Uterus (tissue), 3 donors: ENCODE measurements at regions not wholly inside any gene's neighbourhood (a gene's known extent, or its start where the extent isn't known, plus 50 kb on each side); places are given as distances from the start of the nearest gene placed in this dataset.

Experiments
- DNase-seq, 2 donors: peaks; one replicate each; pipeline ENCODE4 v3.0.0-alpha.2; 2019 to 2020
- H3K27ac ChIP-seq, 2 donors: fragments of 200-600 bp; sonication (generic); 1 replicate in 1 of 2; 2 replicates in 1 of 2; pipeline ENCODE4 v1.5.1; 2016 to 2018
- H3K27me3 ChIP-seq, 2 donors: fragments of 200-600 bp; sonication (generic); one replicate each; pipeline ENCODE4 v1.5.1; 2018 to 2019; ENCODE audit warnings: control low read depth in 1 of 2
- H3K36me3 ChIP-seq, 2 donors: fragments of 200-600 bp; sonication (generic); one replicate each; pipeline ENCODE4 v1.5.1; 2019; ENCODE audit warnings: control low read depth in 1 of 2
- H3K4me1 ChIP-seq, 2 donors: fragments of 200-600 bp; sonication (generic); one replicate each; pipeline ENCODE4 v1.5.1; 2018 to 2019; ENCODE audit warnings: control low read depth in 1 of 2
- H3K4me3 ChIP-seq, 2 donors: fragments of 200-600 bp; sonication (generic); 1 replicate in 1 of 2; 2 replicates in 1 of 2; pipeline ENCODE4 v1.5.1; 2018 to 2019; ENCODE audit warnings: mild to moderate bottlenecking in 1 of 2
- H3K9me3 ChIP-seq, 2 donors: fragments of 200-600 bp; sonication (generic); one replicate each; pipeline ENCODE4 v1.5.1; 2019; ENCODE audit warnings: control low read depth in 1 of 2
- CTCF ChIP-seq, 4 experiments: fragments of 200-600 bp in 2 of 4; fragments of 450-650 bp in 2 of 4; sonication (generic) in 2 of 4; IDR thresholded peaks; one replicate each; pipeline ENCODE4 v1.5.1; 2016 to 2019; ENCODE audit warnings: antibody characterized with exemption in 4 of 4, mild to moderate bottlenecking in 2 of 4, moderate library complexity in 1 of 4
- POLR2A ChIP-seq, 2 donors: fragments of 450-650 bp; IDR thresholded peaks; one replicate each; pipeline ENCODE4 v1.6.1; 2016; ENCODE audit warnings: antibody characterized with exemption in 2 of 2, mild to moderate bottlenecking in 1 of 2, moderate library complexity in 1 of 2
- intact Hi-C: fragments of 100-400 bp; cut with DNase I; formaldehyde crosslinking; loops from one replicate; pipeline ENCODE4 v1.15.1; 2023; ENCODE audit warnings: low total_unique reads
- donor health status: DM: yes; HTN: yes; CAD: no.

DNA sequence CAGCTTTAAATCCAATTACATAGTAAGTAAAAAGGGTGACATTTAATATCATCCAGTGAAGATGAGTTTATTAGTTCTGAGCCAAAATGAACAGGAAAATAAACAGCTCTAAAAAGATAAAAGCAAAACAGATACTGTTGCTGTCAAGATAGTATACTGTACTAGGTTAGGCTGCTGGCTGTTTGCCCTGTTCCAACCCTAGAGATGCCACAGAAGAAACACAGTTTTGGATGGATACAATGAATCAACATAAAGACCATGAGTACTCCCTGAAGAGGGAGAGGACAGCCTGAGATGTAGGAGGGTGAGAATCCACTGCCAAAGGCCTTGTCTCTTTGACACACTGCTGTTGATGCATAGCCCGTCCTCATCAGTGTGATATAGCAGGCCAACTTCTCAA lies 1302.7 kb downstream of the EFNA5 start:
- Histone ChIP-seq H3K4me3 (no peak overlapping the region), H3K36me3 (no peaks in the 10 kb centered on the region), H3K27ac (no peak overlapping the region), H3K27me3 (no peaks in the 10 kb centered on the region), H3K9me3 (no peaks in the 10 kb centered on the region), H3K4me1 (no peaks in the 10 kb centered on the region)
- no peak for DNase-seq
- intact Hi-C loops = no loop called here
- TF ChIP-seq CTCF (IDR thresholded peaks at IDR 0.05) (no peak), POLR2A (IDR thresholded peaks at IDR 0.05) (no peak)

DNA sequence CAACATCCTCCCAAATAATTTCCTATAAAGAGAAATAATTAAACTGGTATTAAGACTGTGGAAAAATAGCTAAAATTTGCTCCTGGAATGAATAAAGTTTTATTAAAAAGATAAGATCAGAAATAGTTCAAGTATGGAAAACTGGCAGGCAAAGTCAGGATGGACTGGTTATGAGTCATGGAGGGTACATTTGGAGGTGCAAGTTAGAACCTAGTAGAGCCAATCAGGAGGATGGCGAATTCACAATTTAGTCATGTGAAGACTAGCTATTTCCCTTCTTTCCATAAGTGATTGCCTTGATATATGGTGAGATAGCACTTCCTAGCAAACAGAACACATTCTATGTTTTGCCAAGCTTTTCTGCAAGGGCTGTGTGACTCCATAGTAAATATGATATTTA lies 1303.5 kb downstream of the EFNA5 start:
- no peak for DNase-seq
- intact Hi-C loops = no loop called here
- Histone ChIP-seq H3K4me1 (no peaks in the 10 kb centered on the region), H3K27me3 (no peaks in the 10 kb centered on the region), H3K9me3 (no peaks in the 10 kb centered on the region), H3K36me3 (no peaks in the 10 kb centered on the region), H3K4me3 (no peak overlapping the region), H3K27ac (no peak overlapping the region)
- TF ChIP-seq POLR2A (IDR thresholded peaks at IDR 0.05) = no peak
- TF ChIP-seq CTCF (IDR thresholded peaks at IDR 0.05) = no peak

GRCh38 chr5:106363578-106363977 lies 1307.2 kb downstream of the EFNA5 start:
- Histone ChIP-seq H3K4me3 (no peak overlapping the region), H3K27me3 (no peaks in the 10 kb centered on the region), H3K4me1 (no peaks in the 10 kb centered on the region), H3K36me3 (no peaks in the 10 kb centered on the region), H3K9me3 (no peaks in the 10 kb centered on the region), H3K27ac (no peak overlapping the region)
- intact Hi-C loops = no loop called here
- no peak for DNase-seq
- no peak for TF ChIP-seq POLR2A (IDR thresholded peaks at IDR 0.05)
- TF ChIP-seq CTCF (IDR thresholded peaks at IDR 0.05) = no peak

GRCh38 chr5:106361905-106362304 lies 1308.8 kb downstream of the EFNA5 start:
- intact Hi-C loops = no loop called here
- Histone ChIP-seq H3K4me1 (no peaks in the 10 kb centered on the region), H3K36me3 (no peaks in the 10 kb centered on the region), H3K4me3 (no peak overlapping the region), H3K9me3 (no peaks in the 10 kb centered on the region), H3K27ac (no peak overlapping the region), H3K27me3 (no peaks in the 10 kb centered on the region)
- no peak for TF ChIP-seq POLR2A (IDR thresholded peaks at IDR 0.05)
- no peak for DNase-seq

DNA sequence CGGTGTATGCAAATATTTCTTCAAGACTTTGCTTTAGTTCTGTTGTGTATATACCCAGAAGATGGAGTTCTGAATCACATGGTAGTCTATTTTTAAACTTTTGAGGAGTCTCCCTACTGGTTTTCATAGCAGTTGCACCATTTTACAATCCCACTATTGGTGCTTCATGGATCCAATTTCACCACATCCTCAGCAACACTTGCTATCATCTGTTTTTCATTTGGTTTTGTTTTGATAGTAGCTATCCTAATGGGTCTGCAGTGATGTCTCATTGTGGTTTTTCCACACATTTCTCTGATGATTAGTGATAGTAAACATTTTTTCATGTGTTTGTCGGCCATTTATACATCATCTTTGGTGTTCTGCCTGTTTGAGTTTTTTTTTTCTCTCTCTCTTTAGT lies 1339.3 kb downstream of the EFNA5 start:
- Histone ChIP-seq H3K9me3 (no peaks in the 10 kb centered on the region), H3K27ac (no peak overlapping the region), H3K36me3 (no peaks in the 10 kb centered on the region), H3K27me3 (no peaks in the 10 kb centered on the region), H3K4me3 (no peak overlapping the region), H3K4me1 (no peaks in the 10 kb centered on the region)
- no peak for TF ChIP-seq POLR2A (IDR thresholded peaks at IDR 0.05)
- TF ChIP-seq CTCF (IDR thresholded peaks at IDR 0.05) = no peak
- intact Hi-C loops = no loop called here
- DNase-seq = no peak

- H3K27ac ChIP-seq = no peak overlapping the region
- H3K36me3 ChIP-seq = no peaks in the 10 kb centered on the region
- H3K4me1 ChIP-seq = no peaks in the 10 kb centered on the region
- TF ChIP-seq CTCF (IDR thresholded peaks at IDR 0.05) (no peak), POLR2A (IDR thresholded peaks at IDR 0.05) (no peak)
- intact Hi-C loops = no loop called here
- no peaks in the 10 kb centered on the region for H3K27me3 ChIP-seq
- H3K4me3 ChIP-seq = no peak overlapping the region
- DNase-seq = no peak
- H3K9me3 ChIP-seq = no peaks in the 10 kb centered on the region
These were observed 1346.4 kb downstream of the EFNA5 start for GRCh38 chr5:106324356-106324755.
